ENCODE measurements at regions not wholly inside any gene's neighbourhood (a gene's known extent, or its start where the extent isn't known, plus 50 kb on each side); places are given as distances from the start of the nearest gene placed in this dataset.

- no peak for DNase-seq
These were observed 69.8 kb upstream of the WIPF1 start for GRCh38 chr2:174667250-174667860.

- DNase-seq: no peak
These were observed 69.2 kb upstream of the WIPF1 start for GRCh38 chr2:174666845-174667244.

GRCh38 chr2:174666312-174666711 lies 68.7 kb upstream of the WIPF1 start:
- DNase-seq: no peak

- DNase-seq: no peak
These were observed 66.6 kb upstream of the WIPF1 start for GRCh38 chr2:174664084-174664759.

- no peak for DNase-seq
These were observed 65.9 kb upstream of the WIPF1 start for GRCh38 chr2:174663550-174663949.

- DNase-seq: no peak
These were observed 65.3 kb upstream of the WIPF1 start for GRCh38 chr2:174662859-174663258.

- no peak for DNase-seq
These were observed 64.9 kb upstream of the WIPF1 start for GRCh38 chr2:174662459-174662858.

GRCh38 chr2:174660984-174661675 lies 63.5 kb upstream of the WIPF1 start:
- DNase-seq: no peak

GRCh38 chr2:174659069-174659900 lies 61.7 kb upstream of the WIPF1 start:
- no peak for DNase-seq

GRCh38 chr2:174656676-174657176 lies 59.1 kb upstream of the WIPF1 start:
- DNase-seq: no peak

- DNase-seq: no peak
These were observed 58.4 kb upstream of the WIPF1 start for GRCh38 chr2:174656035-174656434.

- no peak for DNase-seq
These were observed 56.9 kb upstream of the WIPF1 start for GRCh38 chr2:174654419-174654941.

- no peak for DNase-seq
These were observed 51.3 kb upstream of the WIPF1 start for GRCh38 chr2:174648896-174649295.

Measured in activated CD4-positive, alpha-beta T cell treated with anti-CD3 and anti-CD28 coated beads, Interleukin-2, amount 50 U/mL, for 48 hours (primary cell).